ENCODE measurements at regions not wholly inside any gene's neighbourhood (a gene's known extent, or its start where the extent isn't known, plus 50 kb on each side); places are given as distances from the start of the nearest gene placed in this dataset.

GRCh38 chr17:71296005-71296404 is 824.8 kb upstream of the SOX9 start:
- no peak for TF ChIP-seq EP300 (IDR thresholded peaks at IDR 0.05; ENCODE audit: borderline replicate concordance)
- no peak for TF ChIP-seq EGR1 (IDR thresholded peaks at IDR 0.05)
- no peak for TF ChIP-seq YY1 (IDR thresholded peaks at IDR 0.05; ENCODE audit: low read depth)
- TF ChIP-seq CEBPB (IDR thresholded peaks at IDR 0.05): no peak
- TF ChIP-seq CREB1 (IDR thresholded peaks at IDR 0.05; ENCODE audit: low read depth): no peak
- TF ChIP-seq USF1 (IDR thresholded peaks at IDR 0.05): no peak
